Parathyroid adenoma (tissue), 2 donors: ENCODE measurements at regions not wholly inside any gene's neighbourhood (a gene's known extent, or its start where the extent isn't known, plus 50 kb on each side); places are given as distances from the start of the nearest gene placed in this dataset.

ENCODE experiments used
- H2AFZ ChIP-seq: fragments of 300-600 bp; sonication (generic); one replicate; pipeline ENCODE4 v1.7.0; 2017; ENCODE audit warnings: antibody characterized with exemption, mild to moderate bottlenecking
- H3K27ac ChIP-seq: fragments of 300-600 bp; sonication (generic); one replicate; pipeline ENCODE4 v1.7.0; 2017
- H3K27me3 ChIP-seq: fragments of 300-600 bp; sonication (generic); one replicate; pipeline ENCODE4 v1.7.0; 2017; ENCODE audit warnings: low read length; ENCODE audit not compliant: control insufficient read depth, insufficient read depth
- H3K36me3 ChIP-seq: fragments of 300-600 bp; sonication (generic); one replicate; pipeline ENCODE4 v1.7.0; 2017; ENCODE audit warnings: low read length; ENCODE audit not compliant: control insufficient read depth, insufficient read depth
- H3K4me1 ChIP-seq: fragments of 300-600 bp; sonication (generic); one replicate; pipeline ENCODE4 v1.7.0; 2017; ENCODE audit warnings: control low read depth
- H3K4me2 ChIP-seq: fragments of 300-600 bp; sonication (generic); one replicate; pipeline ENCODE4 v1.7.0; 2017; ENCODE audit warnings: low read length
- H3K4me3 ChIP-seq: fragments of 300-600 bp; sonication (generic); one replicate; pipeline ENCODE4 v1.7.0; 2017; ENCODE audit warnings: low read depth, low read length
- H3K79me2 ChIP-seq: fragments of 300-600 bp; sonication (generic); one replicate; pipeline ENCODE4 v1.7.0; 2017; ENCODE audit warnings: control low read depth
- H3K9ac ChIP-seq: fragments of 300-600 bp; sonication (generic); one replicate; pipeline ENCODE4 v1.7.0; 2017; ENCODE audit warnings: mild to moderate bottlenecking
- H3K9me3 ChIP-seq: fragments of 300-600 bp; sonication (generic); one replicate; pipeline ENCODE4 v1.7.0; 2017; ENCODE audit warnings: low read length; ENCODE audit not compliant: control insufficient read depth
- TF ChIP-seq, protein P1 (sequence below): fragments of 300-600 bp; sonication (generic); IDR thresholded peaks from one replicate; pipeline ENCODE4 v1.7.0; 2017; ENCODE audit warnings: antibody characterized with exemption, mild to moderate bottlenecking
- donor health status: primary hyperparathyroidism.

DNA sequence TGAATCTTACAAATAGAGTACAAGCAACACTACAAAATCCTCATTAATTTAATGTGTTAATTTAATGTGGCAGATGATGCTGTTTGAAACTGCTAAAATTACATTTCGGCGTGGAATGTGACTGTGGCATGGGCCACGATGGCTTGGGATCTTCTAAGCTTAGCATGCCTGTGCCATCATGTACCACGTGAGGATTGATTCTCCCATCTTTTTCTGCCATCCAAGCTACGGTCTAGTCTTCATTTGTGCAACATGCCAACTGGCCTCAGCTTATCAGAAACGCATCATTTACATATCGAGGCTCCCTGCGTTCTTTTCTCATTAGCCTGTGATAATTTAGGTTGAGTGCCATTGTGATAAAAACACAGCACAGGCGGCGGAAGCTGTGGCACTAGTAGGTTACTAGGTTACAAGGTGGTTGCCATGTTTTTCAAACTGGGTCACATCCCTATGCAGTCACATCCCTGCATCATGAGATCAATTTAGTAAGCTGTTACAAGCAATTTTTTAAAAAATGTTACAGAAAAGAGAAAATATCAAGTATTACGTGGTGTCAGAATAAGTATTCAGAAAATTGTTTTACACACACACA, 189.9 kb upstream of the RBPJ start:
- Histone ChIP-seq H3K4me1 (no peaks in the 10 kb centered on the region), H3K9ac (no peak overlapping the region), H3K9me3 (no peaks in the 10 kb centered on the region), H3K4me2 (no peak overlapping the region), H3K79me2 (no peaks in the 10 kb centered on the region), H3K27ac (no peak overlapping the region), H2AFZ (no peak overlapping the region), H3K4me3 (no peak overlapping the region), H3K36me3 (no peaks in the 10 kb centered on the region), H3K27me3 (no peaks in the 10 kb centered on the region)
- TF ChIP-seq, protein P1, sequence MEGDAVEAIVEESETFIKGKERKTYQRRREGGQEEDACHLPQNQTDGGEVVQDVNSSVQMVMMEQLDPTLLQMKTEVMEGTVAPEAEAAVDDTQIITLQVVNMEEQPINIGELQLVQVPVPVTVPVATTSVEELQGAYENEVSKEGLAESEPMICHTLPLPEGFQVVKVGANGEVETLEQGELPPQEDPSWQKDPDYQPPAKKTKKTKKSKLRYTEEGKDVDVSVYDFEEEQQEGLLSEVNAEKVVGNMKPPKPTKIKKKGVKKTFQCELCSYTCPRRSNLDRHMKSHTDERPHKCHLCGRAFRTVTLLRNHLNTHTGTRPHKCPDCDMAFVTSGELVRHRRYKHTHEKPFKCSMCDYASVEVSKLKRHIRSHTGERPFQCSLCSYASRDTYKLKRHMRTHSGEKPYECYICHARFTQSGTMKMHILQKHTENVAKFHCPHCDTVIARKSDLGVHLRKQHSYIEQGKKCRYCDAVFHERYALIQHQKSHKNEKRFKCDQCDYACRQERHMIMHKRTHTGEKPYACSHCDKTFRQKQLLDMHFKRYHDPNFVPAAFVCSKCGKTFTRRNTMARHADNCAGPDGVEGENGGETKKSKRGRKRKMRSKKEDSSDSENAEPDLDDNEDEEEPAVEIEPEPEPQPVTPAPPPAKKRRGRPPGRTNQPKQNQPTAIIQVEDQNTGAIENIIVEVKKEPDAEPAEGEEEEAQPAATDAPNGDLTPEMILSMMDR: no peak

DNA sequence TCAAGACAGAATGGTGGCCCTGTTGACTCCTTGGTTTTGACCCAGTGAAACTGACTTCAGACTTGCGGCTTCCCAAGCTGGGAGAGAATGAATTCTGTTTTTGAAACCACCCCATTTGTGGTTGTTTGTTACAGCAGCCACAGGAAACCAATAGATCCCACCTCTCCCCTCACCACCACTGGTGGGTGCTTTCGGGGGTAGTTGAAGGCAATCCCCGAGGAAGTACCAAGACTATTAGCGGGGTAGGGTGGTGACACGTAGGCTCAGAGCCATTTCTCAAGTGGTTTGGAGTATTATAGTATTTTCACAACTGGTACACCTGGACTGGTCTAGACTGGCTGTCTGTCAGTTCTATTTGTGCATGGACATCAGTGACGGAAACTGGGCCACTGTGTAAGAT, 189.1 kb upstream of the RBPJ start:
- Histone ChIP-seq H3K79me2 (no peaks in the 10 kb centered on the region), H3K4me2 (no peak overlapping the region), H3K9ac (no peak overlapping the region), H3K4me1 (no peaks in the 10 kb centered on the region), H3K36me3 (no peaks in the 10 kb centered on the region), H3K4me3 (no peak overlapping the region), H3K27ac (no peak overlapping the region), H3K27me3 (no peaks in the 10 kb centered on the region), H2AFZ (no peak overlapping the region), H3K9me3 (no peaks in the 10 kb centered on the region)
- TF ChIP-seq, protein P1: no peak

DNA sequence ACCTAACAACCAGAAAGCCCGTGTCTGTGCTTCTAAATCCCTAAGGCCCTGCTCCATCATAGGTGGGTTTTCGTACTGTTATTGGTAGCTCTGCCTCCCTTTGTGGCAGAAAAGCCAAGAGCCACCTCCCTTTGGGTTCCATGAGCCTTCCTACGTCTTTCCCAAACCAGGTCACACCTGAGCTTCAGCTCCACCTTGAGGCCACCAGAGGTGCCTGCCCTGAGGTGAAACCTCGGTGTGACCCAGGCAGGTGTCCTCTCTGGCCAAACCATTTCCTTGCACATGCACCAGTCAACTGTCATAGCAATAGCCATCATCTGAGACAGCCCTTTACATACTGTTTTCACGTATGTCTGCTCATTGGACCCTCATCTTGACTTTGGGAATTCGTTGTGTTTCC, 188.0 kb upstream of the RBPJ start:
- Histone ChIP-seq H3K27ac (no peak overlapping the region), H3K36me3 (no peaks in the 10 kb centered on the region), H3K79me2 (no peaks in the 10 kb centered on the region), H3K9ac (no peak overlapping the region), H3K27me3 (no peaks in the 10 kb centered on the region), H3K4me1 (no peaks in the 10 kb centered on the region), H3K9me3 (no peaks in the 10 kb centered on the region), H2AFZ (no peak overlapping the region), H3K4me3 (no peak overlapping the region), H3K4me2 (no peak overlapping the region)
- TF ChIP-seq, protein P1: no peak

DNA sequence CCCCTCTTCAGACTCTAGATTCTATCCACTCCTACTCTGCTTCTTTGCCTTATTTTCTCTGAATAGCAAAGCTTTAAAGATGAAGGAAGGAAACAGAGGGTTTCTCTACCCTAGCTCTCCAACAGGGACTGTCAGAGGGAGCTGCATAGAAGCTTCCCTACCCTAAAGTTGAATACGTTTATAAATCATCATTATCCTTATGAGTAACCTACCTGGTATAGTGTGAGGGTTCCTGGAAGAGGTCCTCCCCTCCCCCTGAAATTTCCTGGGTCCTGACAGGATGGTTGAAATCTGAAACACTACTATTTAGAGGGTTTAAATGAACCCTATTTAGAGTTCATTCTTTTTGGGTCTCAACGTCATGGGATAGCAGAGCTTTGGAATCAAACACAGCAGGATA, 187.0 kb upstream of the RBPJ start:
- Histone ChIP-seq H3K36me3 (no peaks in the 10 kb centered on the region), H3K9ac (no peak overlapping the region), H3K4me1 (no peaks in the 10 kb centered on the region), H3K27me3 (no peaks in the 10 kb centered on the region), H3K79me2 (no peaks in the 10 kb centered on the region), H3K4me2 (no peak overlapping the region), H3K4me3 (no peak overlapping the region), H3K9me3 (no peaks in the 10 kb centered on the region), H2AFZ (no peak overlapping the region), H3K27ac (no peak overlapping the region)
- TF ChIP-seq, protein P1: no peak

DNA sequence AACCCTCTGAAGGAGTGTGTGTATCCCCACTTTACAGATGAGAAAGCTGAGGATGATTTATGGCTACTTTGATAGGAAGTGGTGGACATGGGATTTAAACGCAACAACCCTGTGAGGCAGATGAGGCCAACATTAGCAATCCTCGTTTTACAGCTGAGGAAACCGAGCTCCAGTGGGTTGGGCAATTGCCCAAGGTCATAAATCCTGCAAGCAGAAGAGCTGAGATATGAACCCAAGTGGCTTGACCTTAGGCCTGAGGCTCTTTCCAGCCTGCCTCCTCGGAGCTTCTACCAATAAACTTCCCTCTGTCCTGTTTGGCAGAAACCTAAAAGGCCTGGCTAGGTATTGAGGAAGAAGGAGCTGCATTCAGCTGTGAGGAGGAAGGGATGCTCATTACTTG, 185.5 kb upstream of the RBPJ start:
- TF ChIP-seq, protein P1: no peak
- Histone ChIP-seq H3K27me3 (no peaks in the 10 kb centered on the region), H3K9ac (no peak overlapping the region), H3K27ac (no peak overlapping the region), H3K79me2 (no peaks in the 10 kb centered on the region), H3K4me1 (no peaks in the 10 kb centered on the region), H3K4me3 (no peak overlapping the region), H2AFZ (no peak overlapping the region), H3K36me3 (no peaks in the 10 kb centered on the region), H3K4me2 (no peak overlapping the region), H3K9me3 (no peaks in the 10 kb centered on the region)
